ENCODE measurements at regions not wholly inside any gene's neighbourhood (a gene's known extent, or its start where the extent isn't known, plus 50 kb on each side); places are given as distances from the start of the nearest gene placed in this dataset.

GRCh38 chr5:173507171-173507570, 109.3 kb downstream of the BOD1 start:
- H3K4ac ChIP-seq (ENCODE audit: low read length), result no peak overlapping the region
- DNase-seq (ENCODE audit: low spot score), result no peak
- no peak overlapping the region for H4K91ac ChIP-seq (ENCODE audit: low read depth, low read length, poor library complexity)
- no peaks in the 10 kb centered on the region for H3K4me1 ChIP-seq (ENCODE audit: control insufficient read depth in 2 of 2, insufficient read depth in 1 of 2, low read depth in 1 of 2, low read length in 2 of 2)
- H3K18ac ChIP-seq (ENCODE audit: low read length), result no peak overlapping the region
- H2BK15ac ChIP-seq (ENCODE audit: low read length), result no peak overlapping the region
- H3K36me3 ChIP-seq (replicated peaks in 1 of 2; ENCODE audit: control insufficient read depth in 2 of 2, insufficient read depth in 2 of 2, low read length in 2 of 2), result no peaks in the 10 kb centered on the region
- H3K14ac ChIP-seq (ENCODE audit: low read length), result no peak overlapping the region
- no peak overlapping the region for H4K8ac ChIP-seq (ENCODE audit: low read depth, low read length)
- H3K27ac ChIP-seq (replicated peaks; ENCODE audit: low read length), result no peak overlapping the region
- no peak overlapping the region for H2AK5ac ChIP-seq (ENCODE audit: low read depth, low read length)
- WGBS, 2 donors (ENCODE audit: extremely low coverage in 2 of 2, insufficient read length in 2 of 2, insufficient replicate concordance in 1 of 2), result no CpG with 5 or more reads among the region's 5 CpGs
- no peak overlapping the region for H2BK120ac ChIP-seq (ENCODE audit: low read depth, low read length)
- H3K4me3 ChIP-seq (ENCODE audit: low read length in 2 of 2), result no peak overlapping the region
- no peak overlapping the region for H2BK12ac ChIP-seq (ENCODE audit: low read length)
- peaks cover 0 to 2% of the 10 kb centered on the region in 2 donors for H3K9me3 ChIP-seq (replicated peaks in 1 of 2; ENCODE audit: control insufficient read depth in 2 of 2, insufficient read depth in 1 of 2, low read depth in 1 of 2, low read length in 2 of 2)
- H2BK5ac ChIP-seq (ENCODE audit: low read length), result no peak overlapping the region
- H3K79me1 ChIP-seq (ENCODE audit: low read depth, low read length), result no peaks in the 10 kb centered on the region
- no peak overlapping the region for H2AFZ ChIP-seq (ENCODE audit: low read length)
- H3K9ac ChIP-seq (ENCODE audit: low read depth, low read length, poor library complexity), result no peak overlapping the region
- H3K23ac ChIP-seq (ENCODE audit: low read depth, low read length, poor library complexity), result no peak overlapping the region
- H3K27me3 ChIP-seq (ENCODE audit: control insufficient read depth in 3 of 3, insufficient read depth in 3 of 3, low read depth in 1 of 3, low read length in 3 of 3), result peaks cover 0 to 6% (median 0%) of the 10 kb centered on the region in 3 experiments
- H3K4me2 ChIP-seq (ENCODE audit: insufficient read depth, low read length, poor library complexity, severe bottlenecking), result no peak overlapping the region

- Histone ChIP-seq H3K4ac (ENCODE audit: low read length) (no peak overlapping the region), H3K36me3 (replicated peaks in 1 of 2; ENCODE audit: control insufficient read depth in 2 of 2, insufficient read depth in 2 of 2, low read length in 2 of 2) (no peaks in the 10 kb centered on the region), H4K91ac (ENCODE audit: low read depth, low read length, poor library complexity) (no peak overlapping the region), H2BK5ac (ENCODE audit: low read length) (no peak overlapping the region), H3K4me1 (ENCODE audit: control insufficient read depth in 2 of 2, insufficient read depth in 1 of 2, low read depth in 1 of 2, low read length in 2 of 2) (no peaks in the 10 kb centered on the region), H3K79me1 (ENCODE audit: low read depth, low read length) (no peaks in the 10 kb centered on the region), H2AFZ (ENCODE audit: low read length) (no peak overlapping the region), H4K8ac (ENCODE audit: low read depth, low read length) (no peak overlapping the region), H3K27ac (replicated peaks; ENCODE audit: low read length) (no peak overlapping the region), H3K9me3 (replicated peaks in 1 of 2; ENCODE audit: control insufficient read depth in 2 of 2, insufficient read depth in 1 of 2, low read depth in 1 of 2, low read length in 2 of 2) (peaks cover 0 to 2% of the 10 kb centered on the region in 2 donors), H2AK5ac (ENCODE audit: low read depth, low read length) (no peak overlapping the region), H3K14ac (ENCODE audit: low read length) (no peak overlapping the region), H3K4me3 (ENCODE audit: low read length in 2 of 2) (no peak overlapping the region), H2BK15ac (ENCODE audit: low read length) (no peak overlapping the region), H3K23ac (ENCODE audit: low read depth, low read length, poor library complexity) (no peak overlapping the region), H3K4me2 (ENCODE audit: insufficient read depth, low read length, poor library complexity, severe bottlenecking) (no peak overlapping the region), H2BK12ac (ENCODE audit: low read length) (no peak overlapping the region), H3K18ac (ENCODE audit: low read length) (no peak overlapping the region), H3K27me3 (ENCODE audit: control insufficient read depth in 3 of 3, insufficient read depth in 3 of 3, low read depth in 1 of 3, low read length in 3 of 3) (peaks cover 0 to 12% (median 0%) of the 10 kb centered on the region in 3 experiments), H2BK120ac (ENCODE audit: low read depth, low read length) (no peak overlapping the region), H3K9ac (ENCODE audit: low read depth, low read length, poor library complexity) (no peak overlapping the region)
- no CpG with 5 or more reads among the region's 3 CpGs for WGBS, 2 donors (ENCODE audit: extremely low coverage in 2 of 2, insufficient read length in 2 of 2, insufficient replicate concordance in 1 of 2)
- DNase-seq (ENCODE audit: low spot score), result no peak
These were observed 110.8 kb downstream of the BOD1 start for GRCh38 chr5:173505634-173506033.

- Histone ChIP-seq H2BK15ac (ENCODE audit: low read length) (no peak overlapping the region), H3K4me1 (ENCODE audit: control insufficient read depth in 2 of 2, insufficient read depth in 1 of 2, low read depth in 1 of 2, low read length in 2 of 2) (peaks cover 0 to 12% of the 10 kb centered on the region in 2 donors), H3K36me3 (replicated peaks in 1 of 2; ENCODE audit: control insufficient read depth in 2 of 2, insufficient read depth in 2 of 2, low read length in 2 of 2) (no peaks in the 10 kb centered on the region), H3K9ac (ENCODE audit: low read depth, low read length, poor library complexity) (no peak overlapping the region), H3K4me2 (ENCODE audit: insufficient read depth, low read length, poor library complexity, severe bottlenecking) (no peak overlapping the region), H3K4me3 (ENCODE audit: low read length in 2 of 2) (no peak overlapping the region), H2BK5ac (ENCODE audit: low read length) (no peak overlapping the region), H4K91ac (ENCODE audit: low read depth, low read length, poor library complexity) (no peak overlapping the region), H3K27ac (replicated peaks; ENCODE audit: low read length) (no peak overlapping the region), H3K18ac (ENCODE audit: low read length) (no peak overlapping the region), H2BK12ac (ENCODE audit: low read length) (no peak overlapping the region), H3K23ac (ENCODE audit: low read depth, low read length, poor library complexity) (no peak overlapping the region), H3K9me3 (replicated peaks in 1 of 2; ENCODE audit: control insufficient read depth in 2 of 2, insufficient read depth in 1 of 2, low read depth in 1 of 2, low read length in 2 of 2) (peaks cover 0 to 2% of the 10 kb centered on the region in 2 donors), H2BK120ac (ENCODE audit: low read depth, low read length) (no peak overlapping the region), H3K27me3 (ENCODE audit: control insufficient read depth in 3 of 3, insufficient read depth in 3 of 3, low read depth in 1 of 3, low read length in 3 of 3) (peaks cover 0 to 22% (median 0%) of the 10 kb centered on the region in 3 experiments), H3K79me1 (ENCODE audit: low read depth, low read length) (no peaks in the 10 kb centered on the region), H3K14ac (ENCODE audit: low read length) (no peak overlapping the region), H2AK5ac (ENCODE audit: low read depth, low read length) (no peak overlapping the region), H4K8ac (ENCODE audit: low read depth, low read length) (no peak overlapping the region), H3K4ac (ENCODE audit: low read length) (no peak overlapping the region), H2AFZ (ENCODE audit: low read length) (no peak overlapping the region)
- no peak for DNase-seq (ENCODE audit: low spot score)
- WGBS, 2 donors (ENCODE audit: extremely low coverage in 2 of 2, insufficient read length in 2 of 2, insufficient replicate concordance in 1 of 2), result no CpG with 5 or more reads among the region's 12 CpGs
These were observed 114.5 kb downstream of the BOD1 start for GRCh38 chr5:173501922-173502321.

- H2BK15ac ChIP-seq (ENCODE audit: low read length), result no peak overlapping the region
- no peak overlapping the region for H3K23ac ChIP-seq (ENCODE audit: low read depth, low read length, poor library complexity)
- no peak overlapping the region for H3K27ac ChIP-seq (replicated peaks; ENCODE audit: low read length)
- H3K4me3 ChIP-seq (ENCODE audit: low read length in 2 of 2), result no peak overlapping the region
- H4K91ac ChIP-seq (ENCODE audit: low read depth, low read length, poor library complexity), result no peak overlapping the region
- no peak overlapping the region for H2BK5ac ChIP-seq (ENCODE audit: low read length)
- H3K14ac ChIP-seq (ENCODE audit: low read length), result no peak overlapping the region
- no CpG with 5 or more reads among the region's 8 CpGs for WGBS, 2 donors (ENCODE audit: extremely low coverage in 2 of 2, insufficient read length in 2 of 2, insufficient replicate concordance in 1 of 2)
- peaks cover 0 to 22% (median 0%) of the 10 kb centered on the region in 3 experiments for H3K27me3 ChIP-seq (ENCODE audit: control insufficient read depth in 3 of 3, insufficient read depth in 3 of 3, low read depth in 1 of 3, low read length in 3 of 3)
- no peak for DNase-seq (ENCODE audit: low spot score)
- no peak overlapping the region for H2BK120ac ChIP-seq (ENCODE audit: low read depth, low read length)
- no peak overlapping the region for H3K4ac ChIP-seq (ENCODE audit: low read length)
- peaks cover 0 to 2% of the 10 kb centered on the region in 2 donors for H3K9me3 ChIP-seq (replicated peaks in 1 of 2; ENCODE audit: control insufficient read depth in 2 of 2, insufficient read depth in 1 of 2, low read depth in 1 of 2, low read length in 2 of 2)
- no peak overlapping the region for H2AFZ ChIP-seq (ENCODE audit: low read length)
- H4K8ac ChIP-seq (ENCODE audit: low read depth, low read length), result no peak overlapping the region
- peak overlapping the region; percentile 41 for H3K18ac ChIP-seq (ENCODE audit: low read length)
- H2AK5ac ChIP-seq (ENCODE audit: low read depth, low read length), result no peak overlapping the region
- no peak overlapping the region for H3K9ac ChIP-seq (ENCODE audit: low read depth, low read length, poor library complexity)
- H3K4me1 ChIP-seq (ENCODE audit: control insufficient read depth in 2 of 2, insufficient read depth in 1 of 2, low read depth in 1 of 2, low read length in 2 of 2), result peaks cover 0 to 13% of the 10 kb centered on the region in 2 donors
- no peaks in the 10 kb centered on the region for H3K36me3 ChIP-seq (replicated peaks in 1 of 2; ENCODE audit: control insufficient read depth in 2 of 2, insufficient read depth in 2 of 2, low read length in 2 of 2)
- H3K79me1 ChIP-seq (ENCODE audit: low read depth, low read length), result no peaks in the 10 kb centered on the region
- no peak overlapping the region for H2BK12ac ChIP-seq (ENCODE audit: low read length)
- no peak overlapping the region for H3K4me2 ChIP-seq (ENCODE audit: insufficient read depth, low read length, poor library complexity, severe bottlenecking)
These were observed 115.2 kb downstream of the BOD1 start for GRCh38 chr5:173501271-173501670.

All from neuronal stem cell (in vitro differentiated cells).